GM04504 (cell line): ENCODE measurements at regions not wholly inside any gene's neighbourhood (a gene's known extent, or its start where the extent isn't known, plus 50 kb on each side); places are given as distances from the start of the nearest gene placed in this dataset.

Experiments
- DNase-seq: peaks from one replicate; pipeline ENCODE4 v3.0.0-alpha.2; 2012; ENCODE audit warnings: low read depth

- DNase-seq, result no peak
These were observed 228.0 kb downstream of the ETAA1 start for GRCh38 chr2:67625178-67625577.

GRCh38 chr2:67625690-67626475, 228.8 kb downstream of the ETAA1 start:
- peak; percentile 65 for DNase-seq

GRCh38 chr2:67626656-67627055, 229.5 kb downstream of the ETAA1 start:
- peak; percentile 69 for DNase-seq

- no peak for DNase-seq
These were observed 230.5 kb downstream of the ETAA1 start for GRCh38 chr2:67627456-67628207.

GRCh38 chr2:67628892-67629291, 231.8 kb downstream of the ETAA1 start:
- no peak for DNase-seq

- DNase-seq, result no peak
These were observed 234.3 kb downstream of the ETAA1 start for GRCh38 chr2:67631483-67631882.

GRCh38 chr2:67633212-67633856, 236.2 kb downstream of the ETAA1 start:
- DNase-seq, result no peak

- DNase-seq, result no peak
These were observed 241.0 kb downstream of the ETAA1 start for GRCh38 chr2:67638146-67638545.

- no peak for DNase-seq
These were observed 244.3 kb downstream of the ETAA1 start for GRCh38 chr2:67641312-67642045.

GRCh38 chr2:67642046-67642382, 244.9 kb downstream of the ETAA1 start:
- no peak for DNase-seq

- no peak for DNase-seq
These were observed 245.8 kb downstream of the ETAA1 start for GRCh38 chr2:67642961-67643360.

- DNase-seq, result no peak
These were observed 248.4 kb downstream of the ETAA1 start for GRCh38 chr2:67645280-67646138.

- no peak for DNase-seq
These were observed 249.7 kb downstream of the ETAA1 start for GRCh38 chr2:67646714-67647333.

- peak; percentile 61 for DNase-seq
These were observed 252.5 kb downstream of the ETAA1 start for GRCh38 chr2:67649331-67650261.

- DNase-seq, result peak; percentile 88
These were observed 253.4 kb downstream of the ETAA1 start for GRCh38 chr2:67650291-67651133.

GRCh38 chr2:67651565-67651964, 254.4 kb downstream of the ETAA1 start:
- DNase-seq, result no peak

GRCh38 chr2:67652679-67653078, 255.5 kb downstream of the ETAA1 start:
- no peak for DNase-seq

- DNase-seq, result no peak
These were observed 259.7 kb downstream of the ETAA1 start for GRCh38 chr2:67656875-67657274.

- no peak for DNase-seq
These were observed 261.7 kb downstream of the ETAA1 start for GRCh38 chr2:67658820-67659219.
